ENCODE measurements at regions not wholly inside any gene's neighbourhood (a gene's known extent, or its start where the extent isn't known, plus 50 kb on each side); places are given as distances from the start of the nearest gene placed in this dataset.
"Not testable (repeated sequence)": the region's sequence is repeated elsewhere in the genome, so short reads cannot be mapped to it uniquely, and the experiment has no call there.

DNA sequence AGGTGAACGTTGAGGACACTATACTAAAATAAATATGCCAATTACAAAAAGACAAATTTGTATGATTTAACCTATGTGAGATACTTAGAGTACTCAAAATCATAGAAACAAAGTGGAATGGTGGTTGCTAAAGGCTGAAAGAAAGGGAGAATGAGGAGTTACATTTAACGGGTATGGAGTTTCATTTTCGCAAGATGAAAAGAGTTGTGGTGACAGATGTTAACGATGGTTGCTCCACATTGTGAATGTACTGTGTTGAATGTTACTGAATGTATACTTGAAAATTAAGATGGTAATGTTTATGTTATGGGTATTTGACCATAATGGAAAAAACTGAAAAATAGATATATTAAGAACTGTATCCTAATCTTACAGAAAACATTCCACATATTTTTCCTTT, 51.3 kb upstream of the MOCS2 start:
- Histone ChIP-seq H3K4me1 (no peaks in the 10 kb centered on the region), H3K27me3 (ENCODE audit: low read depth) (no peaks in the 10 kb centered on the region), H3K4me3 (no peak overlapping the region), H3K36me3 (replicated peaks) (no peaks in the 10 kb centered on the region), H3K9me3 (no peaks in the 10 kb centered on the region)
- no peak for DNase-seq (ENCODE audit: low spot score in 2 of 2)
- in situ Hi-C loops (cut with MboI; ENCODE audit: low sequenced_read_pairs) = loop anchor here (25.0 kb wide), 1 partner anchor 1076 kb away; no protein-coding TSS in a partner anchor

- in situ Hi-C loops (cut with MboI; ENCODE audit: low sequenced_read_pairs) = loop anchor here (25.0 kb wide), 1 partner anchor 1075 kb away; no protein-coding TSS in a partner anchor
- no peaks in the 10 kb centered on the region for H3K4me1 ChIP-seq
- no peaks in the 10 kb centered on the region for H3K9me3 ChIP-seq
- H3K27me3 ChIP-seq (ENCODE audit: low read depth) = no peaks in the 10 kb centered on the region
- DNase-seq (ENCODE audit: low spot score in 2 of 2) = no peak
- no peak overlapping the region for H3K4me3 ChIP-seq
- no peaks in the 10 kb centered on the region for H3K36me3 ChIP-seq (replicated peaks)
Observed at GRCh38 chr5:53161876-53162275, 52.3 kb upstream of the MOCS2 start.

DNA sequence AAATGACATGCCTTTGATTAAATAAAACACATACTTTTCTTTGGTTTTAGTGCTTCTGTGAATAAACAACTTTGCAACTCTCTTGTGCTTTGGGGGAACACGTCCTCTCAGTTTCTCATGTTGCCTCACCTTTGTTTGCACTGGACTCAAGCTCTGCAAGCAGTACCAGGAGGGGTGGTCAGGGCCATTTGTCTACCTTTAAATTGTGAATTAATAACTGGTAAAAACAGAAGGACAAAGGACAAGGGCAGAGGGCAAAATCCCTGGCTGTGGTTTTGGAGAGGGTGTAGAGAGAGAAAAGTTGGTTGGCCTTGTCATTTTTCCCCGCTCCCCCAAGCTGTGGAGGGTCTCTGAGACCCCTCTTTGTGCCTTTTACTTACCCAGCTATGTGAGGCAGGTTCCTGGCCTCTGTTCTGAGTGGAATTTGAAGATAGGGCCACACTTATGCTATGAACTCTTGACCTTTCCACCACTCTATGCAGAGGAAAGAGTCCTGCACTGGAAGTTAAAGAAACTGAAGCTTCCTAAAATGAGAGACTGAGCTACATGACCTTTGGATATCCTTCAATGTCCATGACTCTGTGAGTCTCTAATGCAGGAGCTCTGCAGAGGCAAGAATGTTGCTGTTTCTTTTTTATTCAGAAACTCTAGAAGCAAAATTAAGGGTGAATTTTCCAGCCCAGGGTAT, 55.1 kb upstream of the MOCS2 start:
- Histone ChIP-seq H3K4me3 (no peak overlapping the region), H3K9me3 (no peaks in the 10 kb centered on the region), H3K27me3 (ENCODE audit: low read depth) (0 out of 2 replicates have a peak, but pooled peaks cover 4% of the 10 kb centered on the region), H3K36me3 (replicated peaks) (no peaks in the 10 kb centered on the region), H3K4me1 (no peaks in the 10 kb centered on the region)
- no peak for DNase-seq (ENCODE audit: low spot score in 2 of 2)
- in situ Hi-C loops (cut with MboI; ENCODE audit: low sequenced_read_pairs) = loop anchor here (25.0 kb wide), 1 partner anchor 1073 kb away; no protein-coding TSS in a partner anchor

DNA sequence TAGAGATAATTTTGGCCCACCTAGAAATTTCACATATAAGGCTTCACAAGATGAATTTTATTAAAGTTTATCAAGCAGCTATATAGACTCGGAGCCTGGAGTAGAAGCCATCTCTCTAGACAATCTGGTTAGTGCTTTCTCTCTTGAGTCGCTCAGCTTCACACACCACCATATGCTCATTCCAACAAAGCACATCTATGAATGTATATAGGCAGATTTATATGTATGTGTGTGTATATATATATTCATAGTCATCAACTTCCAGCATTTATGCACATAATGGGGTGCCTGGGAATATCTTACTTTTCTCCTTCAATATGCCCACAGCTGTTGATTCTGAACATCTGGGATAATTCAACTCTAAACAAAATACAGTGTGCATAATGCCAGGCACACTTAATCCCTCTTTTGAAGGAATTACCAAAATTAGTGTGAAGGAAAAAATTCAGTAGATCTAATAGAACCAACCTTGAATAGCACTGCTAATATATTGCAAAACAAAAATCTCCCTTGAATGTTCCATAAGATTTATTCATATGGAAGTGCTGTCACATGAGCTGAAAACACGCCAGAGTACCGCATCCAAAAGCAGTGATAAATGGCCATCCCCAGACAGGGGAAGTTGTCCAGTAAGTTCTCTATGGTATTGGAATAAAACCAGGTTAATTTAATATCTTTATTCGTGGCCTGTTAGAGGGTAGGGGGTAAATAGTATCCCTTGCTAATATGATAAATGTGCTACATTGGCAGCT, 56.0 kb upstream of the MOCS2 start:
- DNase-seq (ENCODE audit: low spot score in 2 of 2) = no peak
- H3K36me3 ChIP-seq (replicated peaks) = no peaks in the 10 kb centered on the region
- H3K27me3 ChIP-seq (ENCODE audit: low read depth) = 0 out of 2 replicates have a peak, but pooled peaks cover 4% of the 10 kb centered on the region
- in situ Hi-C loops (cut with MboI; ENCODE audit: low sequenced_read_pairs) = loop anchor here (25.0 kb wide), 1 partner anchor 1072 kb away; no protein-coding TSS in a partner anchor
- no peaks in the 10 kb centered on the region for H3K4me1 ChIP-seq
- no peaks in the 10 kb centered on the region for H3K9me3 ChIP-seq
- H3K4me3 ChIP-seq = no peak overlapping the region

GRCh38 chr5:53166183-53166495, 56.6 kb upstream of the MOCS2 start:
- H3K4me3 ChIP-seq = no peak overlapping the region
- no peak for DNase-seq (ENCODE audit: low spot score in 2 of 2)
- in situ Hi-C loops (cut with MboI; ENCODE audit: low sequenced_read_pairs) = loop anchor here (25.0 kb wide), 1 partner anchor 1071 kb away; no protein-coding TSS in a partner anchor
- no peaks in the 10 kb centered on the region for H3K36me3 ChIP-seq (replicated peaks)
- H3K27me3 ChIP-seq (ENCODE audit: low read depth) = 0 out of 2 replicates have a peak, but pooled peaks cover 4% of the 10 kb centered on the region
- H3K4me1 ChIP-seq = no peaks in the 10 kb centered on the region
- no peaks in the 10 kb centered on the region for H3K9me3 ChIP-seq

- no peak for DNase-seq (ENCODE audit: low spot score in 2 of 2)
- H3K4me1 ChIP-seq = no peaks in the 10 kb centered on the region
- H3K9me3 ChIP-seq = no peaks in the 10 kb centered on the region
- 0 out of 2 replicates have a peak, but pooled peaks cover 4% of the 10 kb centered on the region for H3K27me3 ChIP-seq (ENCODE audit: low read depth)
- H3K4me3 ChIP-seq = no peak overlapping the region
- in situ Hi-C loops (cut with MboI; ENCODE audit: low sequenced_read_pairs) = loop anchor here (25.0 kb wide), 1 partner anchor 1069 kb away; no protein-coding TSS in a partner anchor
- no peaks in the 10 kb centered on the region for H3K36me3 ChIP-seq (replicated peaks)
Observed at GRCh38 chr5:53167836-53168235, 58.3 kb upstream of the MOCS2 start.

GRCh38 chr5:53169933-53170332, 60.4 kb upstream of the MOCS2 start:
- Histone ChIP-seq H3K4me3 (no peak overlapping the region), H3K36me3 (replicated peaks) (no peaks in the 10 kb centered on the region), H3K4me1 (no peaks in the 10 kb centered on the region), H3K27me3 (ENCODE audit: low read depth) (0 out of 2 replicates have a peak, but pooled peaks cover 4% of the 10 kb centered on the region), H3K9me3 (no peaks in the 10 kb centered on the region)
- no peak for DNase-seq (ENCODE audit: low spot score in 2 of 2)
- in situ Hi-C loops (cut with MboI; ENCODE audit: low sequenced_read_pairs) = loop anchor here (25.0 kb wide), 1 partner anchor 1067 kb away; no protein-coding TSS in a partner anchor

DNA sequence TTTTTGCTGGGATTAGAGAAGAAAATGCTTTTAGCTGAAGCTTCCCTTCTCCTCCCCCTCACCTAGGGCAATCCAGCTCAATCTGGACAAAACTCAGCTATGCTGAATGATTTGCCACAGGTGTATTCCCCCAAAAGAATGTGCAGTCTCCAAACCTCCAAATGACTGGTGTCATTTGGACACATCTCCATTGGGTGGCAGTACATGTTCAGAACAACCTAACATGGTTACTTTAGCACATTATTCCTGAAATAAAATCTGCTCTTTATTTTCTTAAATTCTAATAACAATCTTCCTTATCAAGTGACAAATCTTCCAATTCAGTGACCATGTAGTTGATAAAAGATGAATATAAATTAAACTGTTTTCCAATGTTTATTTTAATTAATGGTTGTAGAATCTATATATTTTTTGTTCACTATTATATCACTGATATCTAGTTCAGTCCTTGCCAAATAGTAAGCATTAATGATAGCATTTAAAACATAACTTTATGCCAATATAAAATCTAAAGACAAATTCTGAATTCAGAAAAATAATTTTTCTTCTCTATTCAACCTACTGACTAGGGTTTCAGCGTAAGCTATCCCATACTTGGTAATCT, 61.3 kb upstream of the MOCS2 start:
- H3K9me3 ChIP-seq = no peaks in the 10 kb centered on the region
- in situ Hi-C loops (cut with MboI; ENCODE audit: low sequenced_read_pairs) = loop anchor here (25.0 kb wide), 1 partner anchor 1066 kb away; no protein-coding TSS in a partner anchor
- no peaks in the 10 kb centered on the region for H3K36me3 ChIP-seq (replicated peaks)
- peak in 1 of 2 experiments; percentile 14 for DNase-seq (ENCODE audit: low spot score in 2 of 2)
- no peaks in the 10 kb centered on the region for H3K4me1 ChIP-seq
- H3K4me3 ChIP-seq = no peak overlapping the region
- 0 out of 2 replicates have a peak, but pooled peaks cover 4% of the 10 kb centered on the region for H3K27me3 ChIP-seq (ENCODE audit: low read depth)

DNA sequence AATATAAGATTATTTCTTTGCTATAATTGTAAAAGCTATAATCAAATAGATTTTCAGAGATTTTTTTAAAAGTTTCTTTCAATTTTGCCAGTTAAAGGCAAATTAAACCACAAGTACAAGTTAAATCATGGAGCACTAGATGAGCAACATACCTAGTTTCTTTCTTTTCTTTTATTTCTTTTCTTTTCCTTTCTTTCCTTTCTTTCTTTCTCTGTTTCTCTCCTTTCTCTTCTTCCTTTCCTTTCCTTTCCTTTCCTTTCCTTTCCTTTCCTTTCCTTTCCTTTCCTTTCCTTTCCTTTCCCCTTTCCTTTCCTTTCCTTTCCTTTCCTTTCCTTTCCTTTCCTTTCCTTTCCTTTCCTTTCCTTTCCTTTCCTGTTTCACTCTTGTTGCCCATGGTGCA, 62.5 kb upstream of the MOCS2 start:
- not testable (repeated sequence) for H3K9me3 ChIP-seq; H3K36me3 ChIP-seq (replicated peaks); H3K4me3 ChIP-seq; DNase-seq (ENCODE audit: low spot score in 2 of 2); H3K4me1 ChIP-seq; H3K27me3 ChIP-seq (ENCODE audit: low read depth)
- in situ Hi-C loops (cut with MboI; ENCODE audit: low sequenced_read_pairs) = loop anchor here (25.0 kb wide), 1 partner anchor 1065 kb away; no protein-coding TSS in a partner anchor

GRCh38 chr5:53172630-53173029, 63.1 kb upstream of the MOCS2 start:
- Histone ChIP-seq H3K4me3 (no peak overlapping the region), H3K27me3 (ENCODE audit: low read depth) (0 out of 2 replicates have a peak, but pooled peaks cover 4% of the 10 kb centered on the region), H3K4me1 (no peaks in the 10 kb centered on the region), H3K9me3 (no peaks in the 10 kb centered on the region), H3K36me3 (replicated peaks) (no peaks in the 10 kb centered on the region)
- in situ Hi-C loops (cut with MboI; ENCODE audit: low sequenced_read_pairs) = loop anchor here (25.0 kb wide), 1 partner anchor 1065 kb away; no protein-coding TSS in a partner anchor
- no peak for DNase-seq (ENCODE audit: low spot score in 2 of 2)

DNA sequence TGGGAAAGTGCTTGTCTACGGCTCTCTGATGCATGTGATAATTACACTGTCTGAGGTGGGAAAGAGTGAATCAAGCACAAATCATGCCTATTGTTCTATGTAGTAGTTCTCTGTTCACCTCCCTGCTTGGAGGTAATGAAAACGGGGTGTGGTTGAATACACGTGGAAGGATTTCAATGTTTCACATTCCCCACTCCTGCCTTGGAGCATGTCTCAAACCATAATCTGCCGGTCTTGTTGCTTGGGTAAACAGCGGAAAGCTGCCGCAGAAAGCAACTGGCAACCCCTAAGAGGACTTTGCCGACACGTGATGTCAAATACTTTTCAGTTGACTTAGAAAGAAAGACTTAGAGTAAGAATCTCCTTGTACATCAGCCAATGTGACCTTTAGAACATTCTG, 63.5 kb upstream of the MOCS2 start:
- Histone ChIP-seq H3K27me3 (ENCODE audit: low read depth) (0 out of 2 replicates have a peak, but pooled peaks cover 4% of the 10 kb centered on the region), H3K4me3 (no peak overlapping the region), H3K4me1 (no peaks in the 10 kb centered on the region), H3K36me3 (replicated peaks) (no peaks in the 10 kb centered on the region), H3K9me3 (no peaks in the 10 kb centered on the region)
- no peak for DNase-seq (ENCODE audit: low spot score in 2 of 2)
- in situ Hi-C loops (cut with MboI; ENCODE audit: low sequenced_read_pairs) = loop anchor here (25.0 kb wide), 1 partner anchor 1064 kb away; no protein-coding TSS in a partner anchor

DNA sequence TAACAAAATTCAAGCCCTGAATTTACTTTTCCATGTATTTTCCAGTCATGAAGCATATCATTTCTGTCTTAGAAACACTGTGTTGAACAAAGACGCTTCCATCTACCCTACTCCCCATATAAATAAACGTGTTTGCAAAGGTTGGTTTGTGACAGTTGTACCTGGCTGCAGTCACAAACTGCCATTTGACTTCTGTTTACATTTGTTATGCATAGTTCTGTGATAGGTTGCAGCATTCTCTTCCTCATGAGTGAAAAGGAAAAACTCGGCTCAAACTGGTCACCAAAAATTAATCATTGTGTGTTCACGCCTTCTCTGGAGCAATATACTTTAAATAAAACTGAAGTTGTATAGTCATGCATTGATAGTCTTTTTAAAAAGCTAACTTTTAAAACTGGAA, 69.3 kb upstream of the MOCS2 start:
- Histone ChIP-seq H3K27me3 (ENCODE audit: low read depth) (no peaks in the 10 kb centered on the region; the same call in 1 of the 2 replicates), H3K36me3 (replicated peaks) (no peaks in the 10 kb centered on the region), H3K4me3 (no peak overlapping the region), H3K4me1 (no peaks in the 10 kb centered on the region), H3K9me3 (no peaks in the 10 kb centered on the region)
- in situ Hi-C loops (cut with MboI; ENCODE audit: low sequenced_read_pairs) = no loop called here
- no peak for DNase-seq (ENCODE audit: low spot score in 2 of 2)

DNA sequence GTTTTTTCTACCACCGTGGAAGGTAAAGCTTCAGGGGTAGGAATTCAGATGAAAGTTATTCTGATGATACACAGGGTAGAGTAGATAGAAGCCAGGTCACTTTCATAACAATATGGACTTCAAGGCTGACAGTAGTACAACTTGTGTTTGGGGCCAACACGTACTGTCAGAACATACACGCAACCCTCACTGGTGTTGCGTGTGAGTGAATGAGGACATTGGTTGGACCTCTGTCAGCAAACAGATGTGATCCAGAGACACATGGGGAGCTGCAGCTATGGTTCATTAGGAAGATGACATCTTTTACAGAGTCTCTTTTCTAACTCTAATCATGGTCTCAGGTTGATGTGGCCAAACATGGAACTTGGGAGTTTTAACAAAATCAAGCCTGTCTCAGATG, 70.1 kb upstream of the MOCS2 start:
- H3K27me3 ChIP-seq (ENCODE audit: low read depth) = no peaks in the 10 kb centered on the region; the same call in 1 of the 2 replicates
- no peak for DNase-seq (ENCODE audit: low spot score in 2 of 2)
- no peaks in the 10 kb centered on the region for H3K36me3 ChIP-seq (replicated peaks)
- in situ Hi-C loops (cut with MboI; ENCODE audit: low sequenced_read_pairs) = no loop called here
- no peaks in the 10 kb centered on the region for H3K9me3 ChIP-seq
- no peaks in the 10 kb centered on the region for H3K4me1 ChIP-seq
- no peak overlapping the region for H3K4me3 ChIP-seq

All from HAP-1 (cell line).